Small intestine (tissue), 7 donors: ENCODE measurements at regions not wholly inside any gene's neighbourhood (a gene's known extent, or its start where the extent isn't known, plus 50 kb on each side); places are given as distances from the start of the nearest gene placed in this dataset.

Source experiments
- DNase-seq, 2 donors: peaks; one replicate each; pipeline versions ENCODE4 v3.0.0 to v3.0.0-alpha.2; 2013
- FAIRE-seq: peaks from 2 replicates; lab custom pipeline; 2012; peaks lifted over from hg19 to GRCh38; lab: Jason Lieb, UNC
- H3K27ac ChIP-seq, 3 donors: one replicate each; pipeline ENCODE4 v1.5.1; 2013; ENCODE audit warnings: low read length in 2 of 3, mild to moderate bottlenecking in 2 of 3, control low read depth in 1 of 3, inconsistent platforms in 1 of 3, low read depth in 1 of 3, moderate library complexity in 1 of 3
- H3K27me3 ChIP-seq, 3 donors: one replicate each; pipeline ENCODE4 v1.6.1; 2013; ENCODE audit warnings: low read length in 3 of 3, inconsistent platforms in 1 of 3; ENCODE audit not compliant: control insufficient read depth in 3 of 3, insufficient read depth in 3 of 3
- H3K36me3 ChIP-seq, 3 donors: one replicate each; pipeline ENCODE4 v1.6.1; 2013; ENCODE audit warnings: low read length in 3 of 3, inconsistent platforms in 1 of 3, low read depth in 1 of 3, mild to moderate bottlenecking in 1 of 3, moderate library complexity in 1 of 3; ENCODE audit not compliant: control insufficient read depth in 3 of 3, insufficient read depth in 2 of 3
- H3K4me1 ChIP-seq, 3 donors: one replicate each; pipeline ENCODE4 v1.6.1; 2013; ENCODE audit warnings: low read length in 2 of 3, inconsistent platforms in 1 of 3, low read depth in 1 of 3, mild to moderate bottlenecking in 1 of 3, moderate library complexity in 1 of 3; ENCODE audit not compliant: control insufficient read depth in 3 of 3, insufficient read depth in 2 of 3
- H3K4me3 ChIP-seq, 3 donors: one replicate each; pipeline ENCODE4 v1.5.1; 2013; ENCODE audit warnings: low read length in 3 of 3, control low read depth in 1 of 3, inconsistent platforms in 1 of 3, low read depth in 1 of 3, mild to moderate bottlenecking in 1 of 3, moderate library complexity in 1 of 3
- H3K9me3 ChIP-seq, 2 donors: one replicate each; pipeline ENCODE4 v1.6.1; 2013; ENCODE audit warnings: low read depth in 1 of 2, low read length in 1 of 2; ENCODE audit not compliant: control insufficient read depth in 2 of 2, insufficient read depth in 1 of 2
- WGBS, 3 donors: extraction: QIAGEN DNeasy Blood & Tissue Kit; methylation state at CpG; one replicate each; pipeline ENCODE4 v1.1.7; 2013; 5-methylcytosine and 5-hydroxymethylcytosine counted together
- donor health status: healthy with polysubstance abuse.
- donor health status: control.
- donor health status: control.
- donor health status: Bipolar disorder and iron deficiency.
- donor health status: healthy.

- Histone ChIP-seq H3K4me3 (no peak overlapping the region), H3K27me3 (no peaks in the 10 kb centered on the region), H3K27ac (no peak overlapping the region), H3K9me3 (peaks cover 0 to 10% of the 10 kb centered on the region in 2 donors), H3K36me3 (no peaks in the 10 kb centered on the region), H3K4me1 (no peaks in the 10 kb centered on the region)
- 56 to 77% (median 72%) methylated on average over 2 of the region's 2 CpGs for WGBS, 3 donors
- DNase-seq (no peak), FAIRE-seq (no peak)
Measured at GRCh38 chr3:83938491-83938890, 1020.3 kb upstream of the CADM2 start.

- DNase-seq (no peak), FAIRE-seq (no peak)
- Histone ChIP-seq H3K27ac (no peak overlapping the region), H3K27me3 (no peaks in the 10 kb centered on the region), H3K36me3 (no peaks in the 10 kb centered on the region), H3K4me1 (no peaks in the 10 kb centered on the region), H3K9me3 (peaks cover 0 to 10% of the 10 kb centered on the region in 2 donors), H3K4me3 (no peak overlapping the region)
- 67 to 77% (median 69%) methylated on average over 11 of the region's 11 CpGs for WGBS, 3 donors
Measured at GRCh38 chr3:83941990-83942745, 1016.6 kb upstream of the CADM2 start.

GRCh38 chr3:83946049-83946448, 1012.7 kb upstream of the CADM2 start:
- H3K36me3 ChIP-seq: no peaks in the 10 kb centered on the region
- H3K27me3 ChIP-seq: no peaks in the 10 kb centered on the region
- H3K4me1 ChIP-seq: no peaks in the 10 kb centered on the region
- DNase-seq (no peak), FAIRE-seq (no peak)
- H3K9me3 ChIP-seq: peaks cover 0 to 10% of the 10 kb centered on the region in 2 donors
- no peak overlapping the region for H3K27ac ChIP-seq
- H3K4me3 ChIP-seq: no peak overlapping the region

- H3K4me1 ChIP-seq: no peaks in the 10 kb centered on the region
- FAIRE-seq: no peak
- no peak for DNase-seq
- H3K27me3 ChIP-seq: no peaks in the 10 kb centered on the region
- 27 to 43% (median 31%) methylated on average over 4 of the region's 4 CpGs for WGBS, 3 donors
- no peak overlapping the region for H3K27ac ChIP-seq
- H3K9me3 ChIP-seq: peaks cover 0 to 10% of the 10 kb centered on the region in 2 donors
- H3K4me3 ChIP-seq: no peak overlapping the region
- H3K36me3 ChIP-seq: no peaks in the 10 kb centered on the region
Measured at GRCh38 chr3:83946554-83946953, 1012.2 kb upstream of the CADM2 start.

- DNase-seq (no peak), FAIRE-seq (no peak)
- no peaks in the 10 kb centered on the region for H3K9me3 ChIP-seq
- H3K36me3 ChIP-seq: no peaks in the 10 kb centered on the region
- no peak overlapping the region for H3K27ac ChIP-seq
- no peak overlapping the region for H3K4me3 ChIP-seq
- no peaks in the 10 kb centered on the region for H3K4me1 ChIP-seq
- no peaks in the 10 kb centered on the region for H3K27me3 ChIP-seq
- 60 to 75% (median 73%) methylated on average over 1 of the region's 1 CpG for WGBS, 3 donors
Measured at GRCh38 chr3:83948771-83949170, 1010.0 kb upstream of the CADM2 start.

- Histone ChIP-seq H3K9me3 (no peaks in the 10 kb centered on the region), H3K36me3 (no peaks in the 10 kb centered on the region), H3K4me3 (no peak overlapping the region), H3K27ac (no peak overlapping the region), H3K27me3 (no peaks in the 10 kb centered on the region), H3K4me1 (no peaks in the 10 kb centered on the region)
- DNase-seq (no peak), FAIRE-seq (no peak)
- whole genome bisulfite sequencing, 3 donors: 49 to 61% (median 60%) methylated on average over 3 of the region's 3 CpGs
Measured at GRCh38 chr3:83953417-83954089, 1005.2 kb upstream of the CADM2 start.

- no peaks in the 10 kb centered on the region for H3K4me1 ChIP-seq
- FAIRE-seq: no peak
- WGBS, 3 donors: 81 to 82% (median 81%) methylated on average over 3 of the region's 3 CpGs
- DNase-seq: no peak
- no peak overlapping the region for H3K27ac ChIP-seq
- H3K27me3 ChIP-seq: no peaks in the 10 kb centered on the region
- H3K4me3 ChIP-seq: no peak overlapping the region
- no peaks in the 10 kb centered on the region for H3K36me3 ChIP-seq
- H3K9me3 ChIP-seq: no peaks in the 10 kb centered on the region
Measured at GRCh38 chr3:83956431-83956830, 1002.4 kb upstream of the CADM2 start.

- WGBS, 3 donors: 77 to 82% (median 79%) methylated on average over 7 of the region's 7 CpGs
- DNase-seq: no peak
- no peak overlapping the region for H3K4me3 ChIP-seq
- H3K27me3 ChIP-seq: no peaks in the 10 kb centered on the region
- H3K36me3 ChIP-seq: no peaks in the 10 kb centered on the region
- no peaks in the 10 kb centered on the region for H3K9me3 ChIP-seq
- H3K4me1 ChIP-seq: no peaks in the 10 kb centered on the region
- FAIRE-seq: no peak
- H3K27ac ChIP-seq: no peak overlapping the region
Measured at GRCh38 chr3:83968356-83968755, 990.4 kb upstream of the CADM2 start.
